Neural cell (in vitro differentiated cells): ENCODE measurements at regions not wholly inside any gene's neighbourhood (a gene's known extent, or its start where the extent isn't known, plus 50 kb on each side); places are given as distances from the start of the nearest gene placed in this dataset.
"Not testable (repeated sequence)": the region's sequence is repeated elsewhere in the genome, so short reads cannot be mapped to it uniquely, and the experiment has no call there.

Source experiments
- H2AFZ ChIP-seq: fragments of 200-600, 300-800 bp; sonication (generic), shearing (Covaris generic); 2 replicates; pipeline ENCODE4 v1.6.0; 2014; ENCODE audit warnings: low read depth, mild to moderate bottlenecking, antibody characterized with exemption, low read length, moderate library complexity
- H3F3A ChIP-seq: fragments of 200-600 bp; shearing (Covaris generic); 2 replicates; pipeline ENCODE4 v1.6.1; 2016; ENCODE audit warnings: mild to moderate bottlenecking, moderate library complexity, mixed read lengths, antibody characterized with exemption, low read length; ENCODE audit not compliant: insufficient read depth, poor library complexity, severe bottlenecking
- H3K27ac ChIP-seq: fragments of 200-600, 300-800 bp; sonication (generic), shearing (Covaris generic); 2 replicates; pipeline ENCODE4 v1.5.1; 2014; ENCODE audit warnings: mild to moderate bottlenecking, low read length, moderate library complexity
- H3K27me3 ChIP-seq: fragments of 300-800, 200-600 bp; sonication (generic), shearing (Covaris generic); 2 replicates; pipeline ENCODE4 v1.6.0; 2014; ENCODE audit warnings: mild to moderate bottlenecking, low read depth, low read length, moderate library complexity; ENCODE audit not compliant: insufficient read depth
- H3K36me3 ChIP-seq: fragments of 300-800, 200-600 bp; sonication (generic), shearing (Covaris generic); 2 replicates; pipeline ENCODE4 v1.5.1; 2014; ENCODE audit warnings: mild to moderate bottlenecking, antibody characterized with exemption, low read length, moderate library complexity; ENCODE audit not compliant: insufficient read depth
- H3K4me2 ChIP-seq: fragments of 300-800, 200-600 bp; sonication (generic), shearing (Covaris generic); 2 replicates; pipeline ENCODE4 v1.6.0; 2014; ENCODE audit warnings: mild to moderate bottlenecking, low read length
- H3K4me3 ChIP-seq: fragments of 300-800, 200-600 bp; sonication (generic), shearing (Covaris generic); 2 replicates; pipeline ENCODE4 v1.5.1; 2014; ENCODE audit warnings: mild to moderate bottlenecking, low read length, moderate library complexity
- H3K79me2 ChIP-seq: fragments of 200-600 bp; shearing (Covaris generic); replicated peaks from 2 replicates; pipeline ENCODE4 v1.6.0; 2014; ENCODE audit warnings: mild to moderate bottlenecking, low read length, moderate library complexity; ENCODE audit not compliant: insufficient read depth
- H3K9ac ChIP-seq: fragments of 300-800, 200-600 bp; sonication (generic), shearing (Covaris generic); 2 replicates; pipeline ENCODE4 v1.6.1; 2016; ENCODE audit warnings: mild to moderate bottlenecking, low read length, mixed read lengths
- H3K9me2 ChIP-seq: fragments of 200-600 bp; shearing (Covaris generic); 2 replicates; pipeline ENCODE4 v1.6.1; 2016; ENCODE audit warnings: mild to moderate bottlenecking, low read length, mixed read lengths; ENCODE audit not compliant: insufficient read depth
- H3K9me3 ChIP-seq: fragments of 200-600, 300-800 bp; sonication (generic), shearing (Covaris generic); 2 replicates; pipeline ENCODE4 v1.6.1; 2016; ENCODE audit warnings: mild to moderate bottlenecking, mixed run types, low read length, moderate library complexity, mixed read lengths
- H4K20me1 ChIP-seq: fragments of 200-600 bp; shearing (Covaris generic); 2 replicates; pipeline ENCODE4 v1.6.1; 2016; ENCODE audit warnings: mild to moderate bottlenecking, mixed run types; ENCODE audit not compliant: insufficient read depth
- CTCF ChIP-seq: fragments of 450-650 bp; IDR thresholded peaks from 2 replicates; pipeline ENCODE4 v1.5.1; 2014; ENCODE audit warnings: antibody characterized with exemption, mild to moderate bottlenecking, moderate library complexity; ENCODE audit not compliant: poor library complexity, severe bottlenecking
- EP300 ChIP-seq: fragments of 450-650 bp; conservative IDR thresholded peaks from 2 replicates; pipeline ENCODE4 v1.6.1; 2014; ENCODE audit warnings: antibody characterized with exemption, mild to moderate bottlenecking, moderate library complexity; ENCODE audit not compliant: poor library complexity, severe bottlenecking
- EZH2 ChIP-seq: fragments of 200-600, 300-800 bp; shearing (Covaris generic), sonication (generic); IDR thresholded peaks from 2 replicates; pipeline ENCODE4 v1.6.1; 2014; ENCODE audit warnings: antibody characterized with exemption, low read length, borderline replicate concordance, mild to moderate bottlenecking; ENCODE audit not compliant: insufficient read depth, poor library complexity, severe bottlenecking
- MXI1 ChIP-seq: fragments of 450-650 bp; conservative IDR thresholded peaks from 2 replicates; pipeline ENCODE4 v1.6.1; 2014; ENCODE audit warnings: antibody characterized with exemption, mild to moderate bottlenecking; ENCODE audit not compliant: poor library complexity, severe bottlenecking
- POLR2AphosphoS5 ChIP-seq: IDR thresholded peaks from 2 replicates; pipeline ENCODE4 v1.6.1; 2012
- RAD21 ChIP-seq: fragments of 450-650 bp; conservative IDR thresholded peaks from 2 replicates; pipeline ENCODE4 v1.6.1; 2014; ENCODE audit warnings: antibody characterized with exemption, mild to moderate bottlenecking, moderate library complexity
- REST ChIP-seq: IDR thresholded peaks from 2 replicates; pipeline ENCODE4 v1.6.1; 2012; ENCODE audit warnings: borderline replicate concordance
- SMC3 ChIP-seq: fragments of 450-650 bp; conservative IDR thresholded peaks from 2 replicates; pipeline ENCODE4 v1.6.1; 2014; ENCODE audit warnings: antibody characterized with exemption, mild to moderate bottlenecking, moderate library complexity; ENCODE audit not compliant: poor library complexity
- TAF1 ChIP-seq: IDR thresholded peaks from 2 replicates; pipeline ENCODE4 v1.6.1; 2012; ENCODE audit warnings: low read depth

GRCh38 chr12:77220586-77220985, 155.2 kb upstream of the E2F7 start:
- no peak for TF ChIP-seq TAF1
- TF ChIP-seq SMC3, result no peak
- TF ChIP-seq MXI1, result no peak
- TF ChIP-seq RAD21, result no peak
- no peak for TF ChIP-seq POLR2AphosphoS5
- TF ChIP-seq REST, result no peak
- no peak for TF ChIP-seq EZH2
- TF ChIP-seq CTCF, result no peak
- no peak for TF ChIP-seq EP300
- no peaks in the 10 kb centered on the region for H3K9me2 ChIP-seq

GRCh38 chr12:77218278-77218677, 152.9 kb upstream of the E2F7 start:
- no peak overlapping the region for H3K9ac ChIP-seq
- no peaks in the 10 kb centered on the region for H3F3A ChIP-seq
- H3K4me3 ChIP-seq, result no peak overlapping the region
- no peaks in the 10 kb centered on the region for H3K79me2 ChIP-seq
- TF ChIP-seq REST, result no peak
- TF ChIP-seq EZH2, result no peak
- TF ChIP-seq RAD21, result no peak
- no peak for TF ChIP-seq TAF1
- TF ChIP-seq CTCF, result no peak
- H3K27ac ChIP-seq, result no peak overlapping the region
- H3K9me2 ChIP-seq, result no peaks in the 10 kb centered on the region
- no peak overlapping the region for H3K4me2 ChIP-seq
- H4K20me1 ChIP-seq, result no peaks in the 10 kb centered on the region
- no peaks in the 10 kb centered on the region for H3K27me3 ChIP-seq
- no peaks in the 10 kb centered on the region for H3K9me3 ChIP-seq
- H2AFZ ChIP-seq, result no peak overlapping the region
- no peaks in the 10 kb centered on the region for H3K36me3 ChIP-seq

More at GRCh38 chr12:77220586-77220985, 155.2 kb upstream of the E2F7 start:
- H3K79me2 ChIP-seq, result no peaks in the 10 kb centered on the region
- no peak overlapping the region for H2AFZ ChIP-seq
- no peak overlapping the region for H3K27ac ChIP-seq
- no peak overlapping the region for H3K9ac ChIP-seq
- no peaks in the 10 kb centered on the region for H4K20me1 ChIP-seq
- no peak overlapping the region for H3K4me2 ChIP-seq
- H3K4me3 ChIP-seq, result no peak overlapping the region
- H3K9me3 ChIP-seq, result no peaks in the 10 kb centered on the region
- no peaks in the 10 kb centered on the region for H3F3A ChIP-seq
- H3K36me3 ChIP-seq, result no peaks in the 10 kb centered on the region
- H3K27me3 ChIP-seq, result no peaks in the 10 kb centered on the region

- not testable (repeated sequence) for H3K9ac ChIP-seq, H3K27ac ChIP-seq, H3F3A ChIP-seq, H3K9me2 ChIP-seq, H3K27me3 ChIP-seq, H2AFZ ChIP-seq, H4K20me1 ChIP-seq, H3K79me2 ChIP-seq, H3K9me3 ChIP-seq, H3K4me2 ChIP-seq, H3K4me3 ChIP-seq, H3K36me3 ChIP-seq
These were observed 150.8 kb upstream of the E2F7 start for GRCh38 chr12:77216136-77216535.
